ENCODE measurements at regions not wholly inside any gene's neighbourhood (a gene's known extent, or its start where the extent isn't known, plus 50 kb on each side); places are given as distances from the start of the nearest gene placed in this dataset. TPM values are rescaled to one million over a fixed set of nuclear protein-coding genes. Genes with fewer than 3 reads are reported as not detected.

DNA sequence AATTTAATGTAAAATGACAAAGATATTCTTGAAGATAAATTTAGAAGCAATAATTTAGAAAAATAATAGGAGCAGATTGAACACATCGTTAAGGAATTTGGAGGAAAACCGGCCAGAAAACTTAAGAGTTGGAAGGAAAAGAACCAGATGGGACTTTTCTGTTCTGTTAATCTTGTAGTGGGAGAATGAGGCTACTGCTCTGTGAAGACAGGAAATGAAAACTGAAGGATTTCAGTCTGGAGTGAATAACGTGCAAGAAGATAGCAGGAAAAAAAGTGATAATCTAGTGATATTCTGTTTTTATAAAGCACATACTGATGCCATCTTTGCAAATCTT, 74.2 kb downstream of the DPPA2 start (continued):
- TF ChIP-seq, protein P1, sequence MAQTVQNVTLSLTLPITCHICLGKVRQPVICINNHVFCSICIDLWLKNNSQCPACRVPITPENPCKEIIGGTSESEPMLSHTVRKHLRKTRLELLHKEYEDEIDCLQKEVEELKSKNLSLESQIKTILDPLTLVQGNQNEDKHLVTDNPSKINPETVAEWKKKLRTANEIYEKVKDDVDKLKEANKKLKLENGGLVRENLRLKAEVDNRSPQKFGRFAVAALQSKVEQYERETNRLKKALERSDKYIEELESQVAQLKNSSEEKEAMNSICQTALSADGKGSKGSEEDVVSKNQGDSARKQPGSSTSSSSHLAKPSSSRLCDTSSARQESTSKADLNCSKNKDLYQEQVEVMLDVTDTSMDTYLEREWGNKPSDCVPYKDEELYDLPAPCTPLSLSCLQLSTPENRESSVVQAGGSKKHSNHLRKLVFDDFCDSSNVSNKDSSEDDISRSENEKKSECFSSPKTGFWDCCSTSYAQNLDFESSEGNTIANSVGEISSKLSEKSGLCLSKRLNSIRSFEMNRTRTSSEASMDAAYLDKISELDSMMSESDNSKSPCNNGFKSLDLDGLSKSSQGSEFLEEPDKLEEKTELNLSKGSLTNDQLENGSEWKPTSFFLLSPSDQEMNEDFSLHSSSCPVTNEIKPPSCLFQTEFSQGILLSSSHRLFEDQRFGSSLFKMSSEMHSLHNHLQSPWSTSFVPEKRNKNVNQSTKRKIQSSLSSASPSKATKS (CRISPR knock-in tag; IDR thresholded peaks at IDR 0.05), result no peak
- TF ChIP-seq ZNF134 (CRISPR knock-in tag; conservative IDR thresholded peaks at IDR 0.05) (no peak), CEBPG (CRISPR knock-in tag; IDR thresholded peaks at IDR 0.05) (no peak), CEBPG (tag; conservative IDR thresholded peaks at IDR 0.05 in 1 of 2, IDR thresholded peaks at IDR 0.05 in 1 of 2) (no peak), ZNF609 (CRISPR knock-in tag; IDR thresholded peaks at IDR 0.05; ENCODE audit: borderline replicate concordance) (no peak)

Small RNA genes in the stretch of these regions (small RNA-seq; reads per million reads assigned to genes)
- not detected for gene RNU6-1236P
